CD4-positive, alpha-beta T cell (primary cell): ENCODE measurements at regions not wholly inside any gene's neighbourhood (a gene's known extent, or its start where the extent isn't known, plus 50 kb on each side); places are given as distances from the start of the nearest gene placed in this dataset.

Source experiments
- ATAC-seq: fragments of 200-7000 bp; cut with Tn5 transposase; one replicate; pipeline ENCODE4 v1.10.0; 2022; ENCODE audit warnings: mild to moderate bottlenecking; ENCODE audit not compliant: poor library complexity
- CTCF ChIA-PET: fragments of 350-600 bp; sonication (Branson Sonifier 250); formaldehyde crosslinking; loops from one replicate; lab custom pipeline; 2021; ENCODE audit warnings: antibody characterized with exemption, inconsistent platforms; lab: Charles Lee
- POLR2A ChIA-PET: fragments of 350-600 bp; sonication (Branson Sonifier 250); formaldehyde crosslinking; loops from one replicate; lab custom pipeline; 2021; ENCODE audit warnings: antibody characterized with exemption, inconsistent platforms; lab: Charles Lee
- DNase-seq, 14 experiments: peaks; one replicate each; pipeline ENCODE4 v3.0.0-alpha.2; 2013 to 2020; ENCODE audit warnings: mixed read lengths in 2 of 14
- H3K27ac ChIP-seq, 2 donors: one replicate each; pipeline versions ENCODE4 v1.5.1 to v1.7.0; 2013; ENCODE audit warnings: low read length in 2 of 2, low read depth in 1 of 2, mild to moderate bottlenecking in 1 of 2
- H3K27me3 ChIP-seq, 2 experiments: 1 replicate in 1 of 2; 2 replicates in 1 of 2; pipeline versions ENCODE4 v1.6.1 to v1.7.0; 2013; ENCODE audit warnings: low read length in 2 of 2, control low read depth in 1 of 2, mild to moderate bottlenecking in 1 of 2, moderate library complexity in 1 of 2; ENCODE audit not compliant: insufficient read depth in 2 of 2, control insufficient read depth in 1 of 2
- H3K36me3 ChIP-seq: one replicate; pipeline ENCODE4 v1.6.1; 2013; ENCODE audit warnings: low read length, control low read depth; ENCODE audit not compliant: insufficient read depth
- H3K4me1 ChIP-seq: one replicate; pipeline ENCODE4 v1.6.1; 2013; ENCODE audit warnings: low read length, control low read depth; ENCODE audit not compliant: insufficient read depth
- H3K4me3 ChIP-seq: one replicate; pipeline ENCODE4 v1.5.1; 2013; ENCODE audit warnings: mild to moderate bottlenecking, low read length, moderate library complexity
- H3K9me3 ChIP-seq, 2 experiments: 1 replicate in 1 of 2; 2 replicates in 1 of 2; pipeline versions ENCODE4 v1.6.1 to v1.7.0; 2013; ENCODE audit warnings: low read length in 2 of 2, mild to moderate bottlenecking in 2 of 2, control low read depth in 1 of 2, moderate library complexity in 1 of 2; ENCODE audit not compliant: control insufficient read depth in 1 of 2, insufficient read depth in 1 of 2
- H3K27ac Mint-ChIP-seq: one replicate; pipeline ENCODE4 v1.8.0; 2020; ENCODE audit warnings: mixed read lengths
- H3K27me3 Mint-ChIP-seq: one replicate; pipeline ENCODE4 v1.8.0; 2021; ENCODE audit warnings: mixed read lengths
- H3K36me3 Mint-ChIP-seq: one replicate; pipeline ENCODE4 v1.8.0; 2021; ENCODE audit warnings: low read depth, mixed read lengths
- H3K4me1 Mint-ChIP-seq: one replicate; pipeline ENCODE4 v1.8.0; 2021; ENCODE audit warnings: low read depth, mixed read lengths
- H3K4me3 Mint-ChIP-seq: one replicate; pipeline ENCODE4 v1.8.0; 2020; ENCODE audit warnings: mild to moderate bottlenecking, mixed read lengths
- H3K9me3 Mint-ChIP-seq: one replicate; pipeline ENCODE4 v1.8.0; 2020; ENCODE audit warnings: mixed read lengths
- intact Hi-C, 2 experiments: fragments of 100-400 bp; cut with DNase I in 1 of 2; cut with micrococcal nuclease in 1 of 2; formaldehyde crosslinking; loops; one replicate each; pipeline versions ENCODE4 v1.15.1 to v1.9.0; 2023 to 2025; cut with DNase I, micrococcal nuclease
- TF ChIP-seq, protein P1 (sequence below): fragments of 200-600 bp; IDR thresholded peaks from one replicate; pipeline ENCODE4 v1.8.0; 2022; ENCODE audit warnings: antibody characterized with exemption, mild to moderate bottlenecking

DNA sequence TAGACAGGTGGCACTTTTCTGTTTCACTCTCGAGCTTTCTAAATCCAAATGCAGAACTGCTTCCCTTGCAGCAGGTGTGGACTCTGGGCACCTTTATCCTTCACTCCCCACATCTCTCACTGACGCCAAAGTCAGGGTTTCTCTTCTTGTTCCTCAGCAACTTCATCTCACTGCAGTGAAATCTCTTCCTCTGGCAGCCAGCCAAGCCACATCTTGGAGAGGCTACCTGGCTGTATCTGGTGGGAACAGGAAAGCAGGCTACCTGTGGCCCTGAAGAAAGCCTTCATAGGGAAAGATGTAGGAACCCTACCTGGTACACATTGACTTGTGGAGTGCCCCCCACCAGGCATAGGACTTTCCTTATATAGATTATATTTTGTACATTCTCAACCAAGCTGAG, 159.1 kb downstream of the UTP18 start:
- intact Hi-C loops = no loop called here
- peaks cover 37% of the 10 kb centered on the region for H3K4me1 Mint-ChIP-seq
- H3K27ac Mint-ChIP-seq = no peak overlapping the region
- H3K4me1 ChIP-seq = peaks cover 13% of the 10 kb centered on the region
- POLR2A ChIA-PET = interaction anchor here (1.0 kb wide), 1 partner anchor 12 kb away, joined by 3 read pairs; no protein-coding TSS in a partner anchor
- no peaks in the 10 kb centered on the region for H3K36me3 ChIP-seq
- no peaks in the 10 kb centered on the region for H3K9me3 Mint-ChIP-seq
- no peaks in the 10 kb centered on the region for H3K27me3 Mint-ChIP-seq
- DNase-seq = peak in 3 of 14 experiments; percentile 7 to 53 (median 24)
- H3K27ac ChIP-seq = no peak overlapping the region
- no peak for ATAC-seq
- CTCF ChIA-PET = no interaction called here
- no peak overlapping the region for H3K4me3 ChIP-seq
- TF ChIP-seq, protein P1, sequence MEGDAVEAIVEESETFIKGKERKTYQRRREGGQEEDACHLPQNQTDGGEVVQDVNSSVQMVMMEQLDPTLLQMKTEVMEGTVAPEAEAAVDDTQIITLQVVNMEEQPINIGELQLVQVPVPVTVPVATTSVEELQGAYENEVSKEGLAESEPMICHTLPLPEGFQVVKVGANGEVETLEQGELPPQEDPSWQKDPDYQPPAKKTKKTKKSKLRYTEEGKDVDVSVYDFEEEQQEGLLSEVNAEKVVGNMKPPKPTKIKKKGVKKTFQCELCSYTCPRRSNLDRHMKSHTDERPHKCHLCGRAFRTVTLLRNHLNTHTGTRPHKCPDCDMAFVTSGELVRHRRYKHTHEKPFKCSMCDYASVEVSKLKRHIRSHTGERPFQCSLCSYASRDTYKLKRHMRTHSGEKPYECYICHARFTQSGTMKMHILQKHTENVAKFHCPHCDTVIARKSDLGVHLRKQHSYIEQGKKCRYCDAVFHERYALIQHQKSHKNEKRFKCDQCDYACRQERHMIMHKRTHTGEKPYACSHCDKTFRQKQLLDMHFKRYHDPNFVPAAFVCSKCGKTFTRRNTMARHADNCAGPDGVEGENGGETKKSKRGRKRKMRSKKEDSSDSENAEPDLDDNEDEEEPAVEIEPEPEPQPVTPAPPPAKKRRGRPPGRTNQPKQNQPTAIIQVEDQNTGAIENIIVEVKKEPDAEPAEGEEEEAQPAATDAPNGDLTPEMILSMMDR = no peak
- H3K36me3 Mint-ChIP-seq = no peaks in the 10 kb centered on the region
- no peaks in the 10 kb centered on the region for H3K27me3 ChIP-seq
- H3K9me3 ChIP-seq = no peaks in the 10 kb centered on the region
- no peak overlapping the region for H3K4me3 Mint-ChIP-seq

DNA sequence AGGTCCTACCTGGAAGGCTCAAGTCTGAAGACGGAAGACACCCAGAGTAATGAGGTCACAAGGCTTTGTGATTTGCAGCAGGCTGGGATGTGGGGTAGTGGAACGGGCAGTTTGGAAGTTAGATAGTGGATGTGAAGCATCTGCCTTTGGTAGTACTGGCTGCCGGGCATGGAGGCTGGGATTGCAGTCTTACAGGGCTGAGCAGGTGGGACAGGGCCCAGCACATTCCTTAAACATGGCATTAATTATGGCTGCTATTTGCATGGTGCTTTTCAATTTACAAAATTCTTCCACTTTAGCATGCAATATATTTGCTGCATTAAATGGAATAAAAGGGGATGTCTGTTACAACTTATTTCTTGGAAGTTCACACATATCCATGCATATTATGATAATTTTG, 161.2 kb downstream of the UTP18 start:
- TF ChIP-seq, protein P1 = no peak
- Histone ChIP-seq H3K27me3 (no peaks in the 10 kb centered on the region), H3K4me3 (no peak overlapping the region), H3K9me3 (no peaks in the 10 kb centered on the region), H3K4me1 (peaks cover 13% of the 10 kb centered on the region), H3K36me3 (no peaks in the 10 kb centered on the region), H3K27ac (no peak overlapping the region)
- H3K9me3 Mint-ChIP-seq = no peaks in the 10 kb centered on the region
- no peak for ATAC-seq
- H3K36me3 Mint-ChIP-seq = no peaks in the 10 kb centered on the region
- H3K27ac Mint-ChIP-seq = no peak overlapping the region
- intact Hi-C loops = no loop called here
- no peaks in the 10 kb centered on the region for H3K27me3 Mint-ChIP-seq
- POLR2A ChIA-PET = no interaction called here
- CTCF ChIA-PET = no interaction called here
- no peak overlapping the region for H3K4me3 Mint-ChIP-seq
- no peak for DNase-seq
- H3K4me1 Mint-ChIP-seq = peaks cover 43% of the 10 kb centered on the region

DNA sequence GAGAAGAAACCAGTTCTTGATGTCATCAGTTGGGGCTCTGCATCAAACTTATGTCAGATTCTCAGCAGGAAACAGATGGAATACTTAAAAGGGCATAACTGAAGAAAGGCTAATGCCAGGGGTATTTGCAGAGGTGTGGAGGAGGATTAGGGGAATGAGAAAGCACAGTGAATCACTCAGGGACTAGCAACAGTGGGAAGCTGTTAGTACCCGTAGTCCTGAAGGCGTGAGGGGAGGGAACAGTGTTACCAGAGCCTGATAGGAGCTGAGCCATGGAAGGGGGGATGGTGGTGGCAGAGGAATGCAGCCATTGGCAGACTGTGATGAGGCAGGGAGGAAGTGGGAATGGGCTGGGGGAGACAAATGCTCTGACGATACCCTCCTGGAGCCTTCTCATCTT, 162.3 kb downstream of the UTP18 start:
- intact Hi-C loops = no loop called here
- no peaks in the 10 kb centered on the region for H3K36me3 ChIP-seq
- ATAC-seq = no peak
- Mint-ChIP-seq H3K27me3 (no peaks in the 10 kb centered on the region), H3K4me3 (no peak overlapping the region), H3K4me1 (peaks cover 48% of the 10 kb centered on the region), H3K9me3 (no peaks in the 10 kb centered on the region), H3K27ac (no peak overlapping the region), H3K36me3 (no peaks in the 10 kb centered on the region)
- peaks cover 24% of the 10 kb centered on the region for H3K4me1 ChIP-seq
- H3K9me3 ChIP-seq = no peaks in the 10 kb centered on the region
- H3K27ac ChIP-seq = no peak overlapping the region
- H3K27me3 ChIP-seq = no peaks in the 10 kb centered on the region
- POLR2A ChIA-PET = no interaction called here
- no peak overlapping the region for H3K4me3 ChIP-seq
- TF ChIP-seq, protein P1 = no peak
- no peak for DNase-seq
- CTCF ChIA-PET = interaction anchor here (1.6 kb wide), 1 partner anchor 40 kb away, joined by 6 read pairs; no protein-coding TSS in a partner anchor
